CD4-positive, alpha-beta T cell treated with Interleukin-4 for 4 hours (primary cell): ENCODE measurements at regions not wholly inside any gene's neighbourhood (a gene's known extent, or its start where the extent isn't known, plus 50 kb on each side); places are given as distances from the start of the nearest gene placed in this dataset.
"Not testable (repeated sequence)": the region's sequence is repeated elsewhere in the genome, so short reads cannot be mapped to it uniquely, and the experiment has no call there.

ENCODE experiments used
- DNase-seq: peaks from one replicate; pipeline ENCODE4 v3.0.0-alpha.2; 2020

DNA sequence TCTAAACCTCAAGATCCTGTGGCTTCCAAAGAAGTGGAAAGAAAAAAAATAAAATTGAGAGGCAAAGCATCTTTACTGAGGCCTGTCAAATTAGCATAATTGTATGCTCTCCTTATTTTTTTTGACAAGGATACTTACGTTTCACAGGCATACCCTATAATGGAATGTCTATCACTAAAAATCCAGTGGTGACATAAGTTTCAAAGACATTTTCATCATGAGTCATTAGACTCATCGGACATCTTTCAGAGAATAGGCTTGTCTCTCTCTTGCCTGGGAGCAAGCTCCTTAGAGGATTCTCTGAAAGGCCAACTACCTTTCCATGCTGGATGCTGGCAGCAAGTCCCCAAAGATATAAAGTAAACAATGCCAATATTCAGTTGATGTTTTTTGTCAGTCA is 380.7 kb upstream of the STEAP1 start:
- no peak for DNase-seq

DNA sequence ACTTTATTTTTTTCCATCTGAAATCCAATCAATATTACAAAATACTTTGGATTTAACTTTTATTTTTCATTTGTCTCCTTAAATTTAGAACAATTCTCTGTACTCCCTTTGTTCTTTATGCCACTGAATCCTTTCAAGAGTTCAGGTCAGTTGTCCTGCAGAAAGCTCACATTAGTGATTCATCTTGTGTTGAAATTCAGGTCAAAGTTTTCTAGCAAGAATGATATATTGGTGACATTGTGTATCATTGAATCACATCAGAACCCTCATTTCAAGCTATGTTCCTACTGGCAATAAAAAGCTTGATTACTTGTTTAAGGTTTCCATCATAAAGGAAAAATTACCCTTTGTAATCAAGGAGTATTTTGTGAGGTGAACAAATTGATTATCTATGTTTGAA is 378.8 kb upstream of the STEAP1 start:
- DNase-seq = no peak

DNA sequence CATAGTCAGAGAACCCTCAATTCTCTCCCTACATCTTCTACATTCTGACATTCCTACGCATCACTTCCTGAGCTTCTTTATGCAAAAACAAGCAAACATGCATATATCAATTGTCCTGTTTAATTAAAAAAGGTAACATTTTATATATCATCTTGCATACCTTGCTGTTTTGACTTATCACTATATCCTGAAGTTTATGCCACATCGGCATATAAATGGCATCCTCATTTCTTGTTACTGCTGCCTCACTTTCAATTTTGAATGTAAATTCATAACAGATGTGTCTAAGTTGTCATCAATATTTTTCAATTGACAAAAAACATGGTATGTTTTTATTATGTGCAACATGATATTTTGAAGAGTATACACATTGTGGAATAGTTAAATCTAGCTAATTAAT is 377.3 kb upstream of the STEAP1 start:
- DNase-seq = no peak

DNA sequence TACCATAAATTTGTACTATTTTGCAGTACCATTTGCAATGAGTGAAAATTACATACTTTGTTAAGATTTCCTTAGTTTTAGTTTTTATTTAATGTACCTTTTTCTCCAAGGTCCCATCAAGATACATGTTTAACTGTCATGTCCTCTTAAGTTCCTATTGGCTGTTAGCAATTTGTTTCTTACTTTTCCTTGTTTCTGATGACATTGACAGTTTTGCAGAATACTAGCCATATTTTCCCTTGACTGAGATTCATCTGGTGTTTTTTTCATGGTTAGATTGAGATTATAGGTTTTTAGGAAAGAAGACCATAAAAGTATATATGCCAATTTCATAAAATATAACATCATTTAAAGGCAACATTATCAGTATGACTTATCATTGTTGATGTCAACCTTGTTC is 376.8 kb upstream of the STEAP1 start:
- no peak for DNase-seq

DNA sequence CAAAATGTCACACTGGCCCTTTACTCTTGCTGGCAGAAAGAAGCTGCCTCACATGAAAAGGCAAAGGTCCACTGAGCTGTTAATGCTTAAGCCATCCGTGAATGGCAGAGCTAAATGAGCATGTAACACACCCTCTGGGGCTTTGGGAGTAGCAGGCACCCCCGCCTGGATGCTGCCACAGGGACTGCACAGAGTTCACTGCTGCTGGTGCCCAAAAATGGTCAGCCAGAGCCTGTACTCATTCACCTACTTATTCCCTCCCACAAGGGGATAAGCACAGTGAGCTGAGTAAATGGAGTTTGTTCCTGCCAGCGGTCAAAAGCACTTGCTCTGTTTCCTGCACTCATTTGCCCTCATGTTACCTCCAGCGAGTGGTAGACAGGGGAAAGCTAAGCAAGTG is 374.0 kb upstream of the STEAP1 start:
- no peak for DNase-seq

DNA sequence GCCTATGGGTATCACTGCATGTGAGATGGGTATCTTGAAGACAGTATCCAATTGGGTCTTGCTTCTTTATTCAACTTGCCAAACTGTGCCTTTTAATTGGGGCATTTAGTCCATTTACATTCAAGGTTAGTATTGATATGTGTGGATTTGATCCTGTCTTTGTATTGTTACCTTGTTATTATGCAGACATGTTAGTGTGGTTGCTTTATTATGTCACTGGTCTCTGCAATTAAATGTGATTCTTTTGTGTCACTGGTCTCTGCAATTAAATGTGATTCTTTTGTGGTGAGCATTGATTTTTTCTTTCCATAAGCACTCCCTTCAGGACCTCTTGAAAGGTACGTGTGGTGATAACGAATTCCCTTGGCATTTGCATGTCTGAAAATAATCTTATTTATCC is 357.8 kb upstream of the STEAP1 start:
- no peak for DNase-seq

DNA sequence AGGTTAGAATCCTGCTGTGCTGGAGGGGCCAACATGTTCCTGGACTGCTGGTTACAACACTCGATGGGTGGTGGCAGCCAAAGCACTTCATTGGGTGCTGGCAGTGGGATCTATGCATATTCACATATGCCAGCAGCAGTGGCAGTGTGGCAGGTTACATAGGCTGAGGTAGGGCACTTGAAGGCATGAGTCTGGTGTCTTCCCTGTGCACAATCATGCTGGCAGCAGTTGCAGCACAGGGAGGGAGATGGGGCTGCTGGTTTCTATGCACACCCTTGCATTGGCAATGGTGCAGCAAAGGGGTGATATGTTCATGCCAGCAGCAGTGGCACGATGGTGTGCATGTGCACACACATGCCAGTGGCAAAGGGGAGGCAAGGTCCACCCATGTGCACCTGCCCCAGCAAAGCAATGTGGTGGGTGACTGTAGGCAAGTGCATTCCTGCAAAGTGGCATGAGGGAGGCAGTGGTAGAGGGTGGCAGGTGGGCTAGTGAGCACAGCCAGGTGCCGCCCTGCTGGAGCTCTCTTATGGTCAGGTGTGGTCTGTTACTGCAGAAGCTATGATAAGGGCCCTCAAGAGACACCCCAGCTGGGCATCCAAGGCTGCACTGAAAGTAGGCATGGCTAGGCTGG is 356.2 kb upstream of the STEAP1 start:
- DNase-seq = no peak

DNA sequence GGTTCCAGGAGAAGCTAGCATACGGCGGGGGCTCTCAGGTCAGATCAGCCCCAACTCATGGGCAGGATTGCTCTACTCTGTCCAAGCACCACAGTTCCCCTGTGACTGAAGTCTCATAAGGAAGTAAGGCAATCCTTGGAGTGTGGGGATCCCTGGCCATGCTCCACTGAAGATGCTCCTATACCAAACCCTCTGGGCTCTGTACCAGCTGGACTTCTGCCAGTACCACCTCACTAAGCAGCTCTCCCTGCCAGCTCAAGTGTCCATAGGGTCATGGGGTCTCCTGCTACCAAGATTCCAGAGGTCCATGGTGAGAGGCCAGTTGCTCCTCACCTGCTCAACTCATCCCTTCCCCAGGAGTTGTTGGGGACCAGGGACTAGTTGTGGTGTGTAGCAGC is 355.7 kb upstream of the STEAP1 start:
- no peak for DNase-seq

DNA sequence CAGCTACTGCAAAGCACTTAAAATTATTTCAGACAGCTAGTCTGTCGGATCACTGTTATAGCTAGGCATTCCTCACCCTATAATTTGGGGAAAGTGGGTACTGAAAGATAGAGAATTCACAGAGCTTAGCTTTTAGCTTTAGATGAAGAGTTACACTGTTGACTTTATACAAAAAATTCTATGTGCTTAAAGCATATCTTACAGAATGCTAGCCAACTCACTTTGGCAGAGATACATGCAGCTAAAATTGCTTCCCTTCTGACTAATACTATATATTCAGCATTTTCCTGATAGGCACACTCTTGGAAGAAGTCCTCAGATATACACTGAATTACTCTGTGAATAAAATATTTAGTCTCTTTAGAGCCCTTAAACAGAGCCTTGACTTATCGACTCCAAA is 353.5 kb upstream of the STEAP1 start:
- no peak for DNase-seq

DNA sequence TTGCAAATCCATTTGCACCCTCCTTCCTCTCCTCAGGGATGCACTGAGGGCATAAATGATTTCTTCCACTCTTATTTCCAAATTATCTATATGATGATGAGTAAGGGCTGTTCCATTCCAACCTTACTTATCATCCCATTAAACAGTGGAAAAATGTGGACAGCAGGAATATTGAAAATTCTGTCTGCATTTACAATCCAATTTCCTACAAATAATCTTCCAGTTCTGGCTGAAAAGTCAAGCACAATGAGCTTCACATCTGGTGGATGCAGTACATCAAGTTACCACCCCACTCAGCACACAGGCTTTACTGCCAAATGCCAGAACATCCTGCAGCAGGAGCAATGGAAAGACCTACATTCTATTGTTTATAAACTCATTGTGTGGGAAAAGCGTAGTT is 345.0 kb upstream of the STEAP1 start:
- DNase-seq = no peak

DNA sequence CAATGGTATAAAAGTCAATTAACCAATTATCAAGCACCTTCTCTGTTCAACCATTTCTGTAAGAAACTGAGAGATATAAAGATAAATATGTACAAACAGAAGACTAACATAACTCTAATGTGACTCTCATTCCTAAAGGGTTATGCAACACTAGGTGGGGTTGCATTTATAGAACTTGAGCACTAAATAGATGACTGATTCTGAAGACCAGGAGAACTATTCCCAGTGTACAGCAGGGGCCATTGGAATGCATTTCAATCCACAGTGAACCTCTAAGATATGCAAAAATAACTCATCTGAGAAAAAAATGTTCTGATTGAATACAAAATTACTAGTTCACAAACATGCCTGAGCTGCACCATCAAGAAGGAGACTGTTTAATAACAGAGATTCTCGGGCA is 341.2 kb upstream of the STEAP1 start:
- DNase-seq = no peak

DNA sequence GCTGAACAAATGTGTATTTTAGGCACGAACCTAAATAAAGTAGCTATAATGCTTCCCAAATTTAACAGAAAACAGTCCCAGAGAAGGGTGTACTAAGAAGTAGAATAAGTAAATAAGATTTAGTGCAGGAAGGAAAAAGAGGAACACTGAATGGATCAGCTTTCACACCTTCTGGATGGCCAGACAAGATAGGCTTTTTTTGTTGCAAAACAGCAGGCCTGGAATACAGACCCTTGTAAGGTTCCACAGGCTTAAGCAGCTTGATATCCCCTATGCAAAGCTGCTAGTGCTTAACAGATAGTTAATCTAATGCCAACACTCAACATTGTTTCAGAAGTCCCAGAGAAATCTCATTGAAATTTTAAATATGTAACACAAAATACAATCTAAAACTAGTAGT is 328.1 kb upstream of the STEAP1 start:
- no peak for DNase-seq

DNA sequence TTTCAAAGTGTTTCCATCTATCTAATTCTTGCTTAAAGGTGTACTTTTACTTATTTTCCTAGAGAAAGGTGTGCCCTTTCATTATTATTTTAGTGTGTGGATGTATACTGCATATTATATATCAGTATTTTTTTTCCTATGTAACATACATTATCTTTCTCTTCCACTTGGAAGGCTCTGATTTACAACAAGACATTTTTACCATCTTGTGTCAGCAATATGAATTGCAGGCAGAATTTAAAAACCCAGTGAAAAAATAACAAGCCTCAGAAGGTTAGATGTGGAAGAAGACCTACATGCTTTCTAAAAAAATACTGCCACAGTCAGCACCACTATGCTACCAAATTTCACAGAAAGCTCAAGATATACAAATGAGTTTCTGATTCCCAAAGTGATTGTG is 327.7 kb upstream of the STEAP1 start:
- DNase-seq = no peak

DNA sequence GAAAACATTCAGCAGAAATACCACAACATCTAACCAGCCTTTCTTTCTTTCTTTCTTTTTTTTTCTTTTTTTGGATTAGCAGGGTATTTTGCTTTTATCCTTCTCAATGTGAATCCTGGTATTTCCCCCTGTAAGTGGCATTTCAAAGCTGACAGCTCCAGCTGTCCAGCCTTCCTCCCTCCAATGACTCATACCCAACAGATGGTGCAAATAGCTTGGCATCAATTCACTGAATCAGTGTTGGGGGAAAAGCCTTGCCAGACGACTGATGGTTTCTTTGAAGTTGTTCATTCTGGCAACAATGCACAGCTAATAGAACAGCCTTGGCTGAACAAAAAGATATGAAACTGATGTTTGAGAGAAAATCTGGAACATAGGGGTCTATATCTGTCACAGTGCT is 316.8 kb upstream of the STEAP1 start:
- DNase-seq = no peak

DNA sequence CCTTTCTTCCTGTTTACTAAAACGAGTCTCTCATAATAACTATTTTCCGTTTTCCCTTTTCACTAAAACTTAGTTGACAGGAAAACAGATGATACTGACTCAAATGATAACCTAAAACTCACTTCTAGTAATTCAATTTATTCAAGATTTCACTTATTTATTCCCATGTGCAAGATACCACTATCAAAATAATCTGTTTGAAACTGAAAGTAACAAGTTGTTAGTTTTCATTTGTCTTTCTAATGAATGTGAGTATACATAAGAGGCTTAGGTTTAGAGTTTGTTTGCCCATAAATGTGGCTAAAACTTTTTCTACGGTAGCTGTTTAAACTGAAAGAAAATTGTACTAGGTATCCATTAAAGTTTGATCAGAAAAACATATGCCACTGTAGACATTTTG is 314.9 kb upstream of the STEAP1 start:
- DNase-seq = no peak

DNA sequence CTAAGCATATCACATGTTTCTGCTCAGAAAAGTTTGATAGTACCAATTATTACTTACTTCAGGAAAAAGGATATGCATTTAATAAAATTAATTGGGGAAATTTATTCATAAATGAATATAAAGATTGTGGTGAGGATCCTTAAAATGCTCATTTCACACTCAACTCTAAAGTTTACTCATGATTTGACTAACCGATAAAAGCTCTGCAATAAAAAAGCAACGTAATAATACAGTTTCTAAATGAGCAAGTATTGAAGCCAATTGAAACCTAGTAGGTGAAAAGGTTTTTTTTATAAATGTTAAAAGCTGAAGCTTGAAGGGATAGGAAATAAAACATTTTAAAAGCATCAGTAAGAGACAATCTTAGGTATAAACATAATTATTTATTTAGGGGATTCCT is 308.3 kb upstream of the STEAP1 start:
- no peak for DNase-seq

DNA sequence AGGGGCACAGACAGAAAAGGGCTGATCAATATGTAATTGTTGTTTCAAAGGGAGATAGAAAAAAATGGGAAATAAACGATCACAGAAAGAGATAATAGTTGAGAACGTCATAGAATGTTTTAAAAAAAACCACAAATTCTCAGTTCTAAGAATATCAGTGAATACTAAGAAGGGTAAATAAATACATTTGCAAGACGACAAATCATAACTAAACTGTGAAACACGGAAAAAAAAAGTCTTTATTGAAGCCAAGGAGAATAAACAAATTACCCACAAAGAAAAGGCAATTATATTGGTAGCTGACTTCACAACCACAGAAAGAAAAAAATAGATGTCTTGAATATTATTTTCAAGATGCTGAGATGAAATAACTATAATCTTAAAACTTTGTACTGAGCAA is 305.2 kb upstream of the STEAP1 start:
- DNase-seq = no peak

DNA sequence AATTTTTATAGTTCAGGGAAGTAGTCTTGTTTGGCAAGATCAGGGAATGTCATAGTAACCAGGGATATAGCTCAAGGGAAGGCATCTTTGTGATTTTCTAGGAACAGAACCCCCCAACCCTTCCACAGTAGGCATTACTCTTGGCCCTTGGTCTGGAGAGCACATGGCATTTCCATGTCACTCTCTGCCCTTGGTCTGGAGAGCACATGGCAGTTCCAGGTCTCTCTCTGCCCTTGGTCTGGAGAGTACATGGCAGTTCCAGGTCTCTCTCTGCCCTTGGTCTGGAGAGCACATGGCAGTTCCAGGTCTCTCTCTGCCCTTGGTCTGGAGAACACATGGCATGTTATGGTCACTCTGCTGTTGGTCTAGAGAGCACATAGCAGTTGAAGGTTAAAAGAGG is 297.2 kb upstream of the STEAP1 start:
- not testable (repeated sequence) for DNase-seq

DNA sequence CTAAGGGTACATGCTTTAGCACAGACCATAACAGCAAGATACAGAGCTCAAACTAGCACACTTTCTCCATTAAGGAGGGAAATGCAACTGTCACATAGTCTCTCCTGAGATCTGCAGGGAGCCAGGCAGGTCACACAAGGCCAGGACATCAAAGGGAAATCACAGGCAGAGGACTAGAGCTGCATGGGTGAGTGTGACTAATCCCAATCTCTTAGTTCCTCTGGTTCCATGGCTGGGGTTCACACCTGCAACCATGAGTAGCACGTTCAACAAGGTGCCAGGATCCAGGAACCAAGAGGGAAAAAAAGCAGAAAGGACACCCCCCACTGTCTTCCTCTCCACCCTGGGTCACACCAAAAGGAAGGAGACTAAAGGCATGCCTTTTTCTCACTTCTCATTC is 296.5 kb upstream of the STEAP1 start:
- DNase-seq = no peak

DNA sequence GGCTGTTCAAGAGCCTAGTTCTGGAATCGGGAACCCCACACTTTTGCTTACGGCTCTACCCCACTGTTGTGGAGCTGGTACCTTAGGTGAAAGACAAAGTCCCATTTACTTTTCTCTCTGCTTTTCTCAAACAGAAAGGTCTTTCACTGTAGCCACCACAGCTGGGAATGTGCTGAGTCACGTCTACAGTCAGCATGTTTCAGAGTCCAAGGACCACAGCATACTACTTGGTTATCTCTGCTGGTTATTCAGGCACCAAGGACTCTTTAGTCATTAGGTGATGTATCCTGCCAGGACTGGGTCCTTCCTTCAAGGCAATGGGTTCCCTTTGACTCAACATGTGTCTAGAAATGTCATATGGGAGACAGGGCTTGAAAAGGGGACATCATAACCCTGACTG is 266.8 kb upstream of the STEAP1 start:
- no peak for DNase-seq

DNA sequence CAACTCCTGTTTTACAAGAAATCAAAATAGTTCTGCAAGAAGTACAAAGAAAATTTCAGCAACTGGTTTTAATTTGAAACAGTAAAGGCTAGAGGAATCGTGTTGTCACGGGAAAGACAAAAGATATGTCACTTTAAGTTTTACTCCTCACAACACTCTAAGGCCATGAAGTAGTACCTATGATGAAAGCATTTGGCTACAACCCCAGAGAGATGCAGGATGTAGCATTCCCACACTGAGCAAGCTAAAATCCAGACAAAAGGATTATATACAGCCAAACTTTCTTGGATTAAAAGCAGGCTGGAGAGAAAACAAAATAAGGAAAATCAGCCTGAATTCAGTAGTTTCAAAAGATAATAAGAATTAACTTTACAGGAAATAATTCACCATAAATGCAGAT is 245.5 kb upstream of the STEAP1 start:
- no peak for DNase-seq

DNA sequence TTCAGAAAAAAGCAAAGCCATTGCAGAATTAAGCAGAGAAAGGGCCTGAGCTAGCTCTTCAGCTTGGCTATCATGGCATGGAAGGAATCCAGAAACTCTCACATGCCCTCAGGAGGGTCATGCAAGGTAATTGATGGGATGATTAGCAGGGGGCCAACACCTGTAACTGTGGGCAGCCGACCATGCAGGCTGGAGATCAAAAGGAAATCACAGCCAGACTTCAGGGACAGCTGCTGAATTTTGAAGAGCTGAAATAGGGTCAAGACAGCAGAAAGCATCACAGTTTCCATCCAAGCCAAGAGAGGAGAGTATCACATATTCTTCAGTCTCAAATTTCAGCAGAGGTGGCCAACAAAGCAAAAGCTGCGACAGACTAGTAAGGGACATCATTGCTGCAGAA is 239.6 kb upstream of the STEAP1 start:
- no peak for DNase-seq

DNA sequence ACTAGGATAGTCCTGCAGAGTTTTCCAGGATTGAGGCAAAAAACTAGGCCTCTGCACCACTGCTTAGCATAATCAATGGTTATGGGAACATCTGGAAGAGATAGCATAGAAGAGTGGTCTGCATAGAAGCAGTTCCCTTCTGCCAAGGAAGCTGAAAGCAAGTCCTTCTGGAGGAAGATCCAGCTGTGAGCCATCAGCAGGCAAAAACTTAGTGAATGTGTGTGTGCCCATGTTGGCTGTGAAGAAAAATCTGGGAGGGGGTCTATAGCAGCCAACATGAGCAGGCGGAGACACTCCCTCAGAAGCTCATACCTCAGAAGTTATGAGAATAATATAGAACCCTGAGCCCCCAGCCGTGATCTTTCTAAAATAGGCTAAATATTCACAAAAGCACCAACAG is 228.1 kb upstream of the STEAP1 start:
- no peak for DNase-seq

DNA sequence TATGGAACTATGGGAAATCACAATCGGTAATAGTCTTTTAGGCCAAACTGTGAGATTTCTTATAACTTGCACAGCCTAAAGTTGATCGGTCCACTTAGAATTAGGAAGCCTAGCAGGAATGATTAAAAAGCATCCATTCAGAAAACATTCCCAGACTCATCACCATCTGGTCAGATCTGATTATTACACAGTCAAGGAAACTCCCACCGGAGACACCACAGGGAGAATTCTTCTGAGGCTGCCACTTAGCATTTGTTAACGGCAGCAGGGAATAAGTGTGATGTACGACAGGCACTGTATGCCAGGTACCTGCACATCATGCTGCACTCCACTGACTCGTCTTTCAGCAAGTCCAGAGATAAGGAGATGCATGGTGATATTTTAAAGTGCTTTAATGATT is 227.6 kb upstream of the STEAP1 start:
- DNase-seq = no peak

DNA sequence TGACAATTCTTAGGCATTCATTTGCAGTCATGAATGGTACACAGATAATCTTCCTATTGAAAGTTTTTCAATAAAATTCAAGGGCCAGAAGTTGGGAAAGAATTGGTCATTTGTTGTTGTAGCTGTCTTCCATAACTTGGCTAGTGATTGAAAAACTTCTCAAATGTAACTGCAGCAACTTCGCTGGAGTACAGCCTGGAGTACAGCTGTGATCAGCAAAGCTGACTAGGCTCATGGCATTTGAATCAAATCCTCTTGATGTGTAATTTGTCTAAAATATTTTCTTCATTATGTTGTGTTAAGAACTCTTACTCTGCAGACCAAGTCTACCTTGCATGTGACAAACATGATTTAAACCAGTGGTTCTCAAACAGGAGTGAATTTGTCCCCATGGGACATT is 226.5 kb upstream of the STEAP1 start:
- DNase-seq = no peak

DNA sequence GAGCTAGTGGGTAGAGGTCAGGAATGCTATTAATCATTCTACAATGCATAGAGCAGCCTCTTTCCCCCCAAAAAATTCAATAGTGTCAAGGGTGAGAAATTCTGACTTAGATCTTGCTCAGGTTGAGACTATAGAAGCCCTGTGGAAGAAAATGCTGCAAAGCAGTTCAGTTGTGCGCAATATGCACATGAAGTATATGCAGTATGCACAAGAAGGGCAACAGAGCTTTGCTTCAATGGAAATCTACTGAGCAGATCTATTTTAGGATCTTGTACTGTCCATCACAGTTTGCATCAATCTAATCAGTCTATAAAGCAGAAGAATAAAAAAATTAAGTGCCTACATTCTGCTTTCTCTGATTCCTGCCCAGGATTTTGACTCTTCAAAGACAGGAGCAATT is 225.8 kb upstream of the STEAP1 start:
- DNase-seq = no peak
